Uterus (tissue), 2 donors: ENCODE measurements at regions not wholly inside any gene's neighbourhood (a gene's known extent, or its start where the extent isn't known, plus 50 kb on each side); places are given as distances from the start of the nearest gene placed in this dataset.

Source experiments
- CTCF ChIP-seq, 4 experiments: fragments of 200-600 bp in 2 of 4; fragments of 450-650 bp in 2 of 4; sonication (generic) in 2 of 4; IDR thresholded peaks; one replicate each; pipeline ENCODE4 v1.5.1; 2016 to 2019; ENCODE audit warnings: antibody characterized with exemption in 4 of 4, mild to moderate bottlenecking in 2 of 4, moderate library complexity in 1 of 4
- POLR2A ChIP-seq, 2 donors: fragments of 450-650 bp; IDR thresholded peaks; one replicate each; pipeline ENCODE4 v1.6.1; 2016; ENCODE audit warnings: antibody characterized with exemption in 2 of 2, mild to moderate bottlenecking in 1 of 2, moderate library complexity in 1 of 2

GRCh38 chr2:223654384-223654915 lies 52.3 kb upstream of the SCG2 start:
- TF ChIP-seq CTCF (IDR thresholded peaks at IDR 0.05) (no peak), POLR2A (IDR thresholded peaks at IDR 0.05) (no peak)
